HEK293T (cell line): ENCODE measurements at regions not wholly inside any gene's neighbourhood (a gene's known extent, or its start where the extent isn't known, plus 50 kb on each side); places are given as distances from the start of the nearest gene placed in this dataset.

Source experiments
- FOXA1 ChIP-seq: fragments of 450-650 bp; IDR thresholded peaks from 2 replicates; pipeline ENCODE4 v1.6.1; 2016; ENCODE audit warnings: mild to moderate bottlenecking
- FOXK2 ChIP-seq: fragments of 450-650 bp; IDR thresholded peaks from 2 replicates; pipeline ENCODE4 v1.6.1; 2016; ENCODE audit warnings: mild to moderate bottlenecking
- FOXM1 ChIP-seq: fragments of 450-650 bp; IDR thresholded peaks from 2 replicates; pipeline ENCODE4 v1.6.1; 2017; ENCODE audit warnings: mild to moderate bottlenecking, borderline replicate concordance
- HDGF ChIP-seq: fragments of 450-650 bp; IDR thresholded peaks from 2 replicates; pipeline ENCODE4 v1.6.1; 2017; ENCODE audit warnings: antibody characterized with exemption, borderline replicate concordance
- L3MBTL2 ChIP-seq: fragments of 450-650 bp; conservative IDR thresholded peaks from 2 replicates; pipeline ENCODE4 v1.6.1; 2016; ENCODE audit warnings: mild to moderate bottlenecking
- NFRKB ChIP-seq: fragments of 450-650 bp; IDR thresholded peaks from 2 replicates; pipeline ENCODE4 v1.6.1; 2016; ENCODE audit warnings: mild to moderate bottlenecking, moderate library complexity
- SP1 ChIP-seq: fragments of 450-650 bp; IDR thresholded peaks from 2 replicates; pipeline ENCODE4 v1.6.1; 2017
- SUZ12 ChIP-seq: fragments of 450-650 bp; IDR thresholded peaks from 2 replicates; pipeline ENCODE4 v1.6.1; 2016; ENCODE audit warnings: mild to moderate bottlenecking
- TARDBP ChIP-seq: fragments of 450-650 bp; IDR thresholded peaks from 2 replicates; pipeline ENCODE4 v1.6.1; 2016
- ZNF384 ChIP-seq: fragments of 450-650 bp; IDR thresholded peaks from 2 replicates; pipeline ENCODE4 v1.6.1; 2016

DNA sequence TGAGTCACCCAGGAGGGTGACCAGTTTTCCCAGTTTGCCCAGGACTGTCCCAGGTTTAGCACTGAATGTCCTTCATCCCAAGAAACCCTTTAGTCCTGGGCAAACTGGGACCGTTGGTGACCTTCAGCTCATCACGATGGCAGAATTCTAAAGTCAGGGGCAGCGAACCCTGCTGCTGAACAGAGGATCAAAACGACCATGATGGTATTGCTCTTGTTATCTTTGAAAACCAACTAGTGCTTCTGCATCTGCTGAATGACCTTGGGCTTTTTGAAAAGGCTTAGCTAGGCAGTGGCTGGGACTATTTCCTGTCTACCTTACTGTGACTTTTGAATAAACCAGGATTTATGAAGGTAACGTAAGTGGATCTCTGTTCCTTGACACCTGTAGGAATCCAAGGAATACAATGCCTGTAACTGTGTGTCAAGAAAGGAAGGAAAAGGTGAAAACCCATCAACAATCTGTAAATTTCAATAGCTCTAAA, 281.9 kb downstream of the SOX9 start:
- TF ChIP-seq SP1, result no peak
- TF ChIP-seq TARDBP, result no peak
- TF ChIP-seq NFRKB, result no peak
- no peak for TF ChIP-seq HDGF
- TF ChIP-seq FOXA1, result no peak
- no peak for TF ChIP-seq FOXK2
- TF ChIP-seq SUZ12, result no peak
- no peak for TF ChIP-seq ZNF384
- TF ChIP-seq FOXM1, result no peak
- TF ChIP-seq L3MBTL2, result no peak
